ENCODE measurements at regions not wholly inside any gene's neighbourhood (a gene's known extent, or its start where the extent isn't known, plus 50 kb on each side); places are given as distances from the start of the nearest gene placed in this dataset.

GRCh38 chr22:48352086-48352911, 1475.4 kb downstream of the BRD1 start:
- DNase-seq (ENCODE audit: low spot score) = no peak

GRCh38 chr22:48351376-48352085, 1476.1 kb downstream of the BRD1 start:
- DNase-seq (ENCODE audit: low spot score) = no peak

- DNase-seq (ENCODE audit: low spot score) = no peak
These were observed 1477.2 kb downstream of the BRD1 start for GRCh38 chr22:48350456-48350855.

- DNase-seq (ENCODE audit: low spot score) = no peak
These were observed 1478.8 kb downstream of the BRD1 start for GRCh38 chr22:48348855-48349254.

DNA sequence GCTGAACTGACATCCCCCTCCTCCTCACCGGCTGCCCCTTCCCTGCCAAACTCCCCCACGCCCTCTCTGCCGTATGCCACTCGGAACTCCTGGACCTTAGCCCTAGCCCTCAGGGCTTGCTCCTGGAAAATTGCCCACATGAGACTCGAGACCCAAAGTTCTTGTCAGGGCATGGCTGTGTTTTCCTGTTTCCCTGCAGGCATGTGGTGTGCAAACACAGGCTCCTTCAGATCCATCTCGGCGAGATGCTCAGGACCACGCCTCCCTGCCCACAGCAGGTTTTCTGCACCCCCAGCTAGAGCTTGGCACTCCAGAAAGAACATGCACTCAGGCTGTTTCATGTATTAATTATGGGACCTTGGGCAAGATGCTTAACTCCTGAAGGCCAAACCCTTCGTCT, 1480.4 kb downstream of the BRD1 start:
- DNase-seq (ENCODE audit: low spot score) = no peak

DNA sequence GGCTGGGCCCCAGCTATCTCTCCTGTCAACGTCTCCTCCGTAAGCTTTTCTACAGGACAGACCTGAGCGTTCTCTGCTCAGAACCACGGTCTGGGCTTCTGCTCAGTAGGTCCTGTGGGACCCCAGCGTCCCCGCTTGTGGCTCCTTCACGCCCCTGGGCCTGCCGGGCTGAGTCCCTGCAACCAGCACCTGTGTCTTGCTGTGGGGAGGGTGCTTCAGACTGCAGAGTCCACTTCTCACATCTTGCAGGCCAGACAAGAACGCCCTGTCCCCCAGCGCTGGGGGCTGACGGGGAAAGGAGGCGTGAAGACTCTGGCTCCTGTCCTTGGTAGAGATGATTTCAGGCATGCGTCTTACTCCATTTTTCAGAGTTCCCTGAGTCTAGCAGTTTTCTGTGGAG, 1480.8 kb downstream of the BRD1 start:
- DNase-seq (ENCODE audit: low spot score) = no peak

DNA sequence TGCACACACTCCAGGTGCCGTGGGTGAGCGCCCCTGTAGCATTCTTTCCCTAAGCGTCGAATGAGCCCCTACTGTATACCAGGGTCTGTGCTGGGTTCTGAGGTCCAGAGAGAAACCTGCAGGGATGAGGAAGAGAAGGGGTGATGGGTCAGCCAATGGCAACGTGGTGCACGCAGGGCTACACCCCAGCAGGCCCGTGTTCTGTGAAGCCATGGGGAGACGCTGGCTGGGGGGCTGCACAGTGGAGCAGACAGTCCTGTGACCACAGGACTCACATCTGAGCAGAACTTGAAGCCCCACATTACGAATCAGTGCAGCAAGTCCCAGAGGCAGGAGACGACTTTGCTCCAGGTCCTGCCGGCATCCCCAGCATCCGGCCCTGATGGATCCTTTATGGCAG, 1481.4 kb downstream of the BRD1 start:
- no peak for DNase-seq (ENCODE audit: low spot score)

GRCh38 chr22:48345631-48346030, 1482.0 kb downstream of the BRD1 start:
- DNase-seq (ENCODE audit: low spot score) = no peak

- DNase-seq (ENCODE audit: low spot score) = no peak
These were observed 1484.2 kb downstream of the BRD1 start for GRCh38 chr22:48343461-48343860.

- DNase-seq (ENCODE audit: low spot score) = no peak
These were observed 1484.9 kb downstream of the BRD1 start for GRCh38 chr22:48342732-48343131.

- no peak for DNase-seq (ENCODE audit: low spot score)
These were observed 1485.7 kb downstream of the BRD1 start for GRCh38 chr22:48342016-48342415.

DNA sequence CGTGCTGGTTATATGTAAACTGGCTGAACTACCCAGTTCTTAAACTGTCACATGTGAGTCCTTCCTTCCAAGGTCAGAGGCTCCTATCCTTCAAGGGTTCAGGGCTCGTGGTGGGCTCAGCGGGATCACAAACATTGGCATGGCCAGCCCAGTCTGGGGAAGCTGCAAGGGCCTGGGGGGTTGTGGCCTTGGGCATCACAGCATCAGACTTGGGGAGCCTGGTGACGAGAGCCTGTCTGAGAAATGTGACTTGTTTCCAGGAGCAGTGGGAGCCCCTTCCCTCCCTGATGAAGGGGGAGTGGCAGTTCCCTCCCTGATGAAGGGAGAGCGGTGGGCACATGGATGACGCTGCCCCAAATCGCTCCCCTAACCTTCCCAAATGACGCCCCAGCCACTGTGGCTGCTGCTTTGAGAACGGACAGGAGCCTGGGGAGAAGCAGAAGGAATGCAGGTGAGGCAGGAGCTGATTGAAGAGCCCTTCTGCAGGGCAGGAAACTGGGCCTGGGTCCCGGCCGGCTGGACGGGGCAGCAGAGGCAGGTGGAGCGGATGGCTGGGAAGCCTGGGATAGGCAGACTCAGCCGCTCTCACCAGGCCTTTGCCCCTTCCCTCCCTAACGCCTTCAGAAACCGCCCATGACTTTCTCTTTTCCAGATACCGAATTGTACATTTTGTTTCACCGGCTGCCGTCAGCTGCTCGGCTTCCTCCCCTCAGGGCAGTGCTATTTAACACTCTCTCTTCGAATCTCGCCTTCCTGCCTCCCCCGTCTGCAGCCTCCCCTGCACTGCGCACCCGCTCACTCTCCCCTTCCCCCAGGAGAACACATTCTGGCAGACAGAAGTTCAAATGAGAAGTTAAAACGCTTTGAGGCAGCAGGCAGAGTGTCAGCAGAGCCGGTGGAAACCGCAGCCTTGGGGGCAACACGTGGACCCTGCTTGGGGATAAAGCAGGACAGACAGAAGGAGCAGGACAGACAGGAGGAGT, 1486.7 kb downstream of the BRD1 start:
- DNase-seq (ENCODE audit: low spot score) = no peak

GRCh38 chr22:48340191-48340590, 1487.5 kb downstream of the BRD1 start:
- no peak for DNase-seq (ENCODE audit: low spot score)

DNA sequence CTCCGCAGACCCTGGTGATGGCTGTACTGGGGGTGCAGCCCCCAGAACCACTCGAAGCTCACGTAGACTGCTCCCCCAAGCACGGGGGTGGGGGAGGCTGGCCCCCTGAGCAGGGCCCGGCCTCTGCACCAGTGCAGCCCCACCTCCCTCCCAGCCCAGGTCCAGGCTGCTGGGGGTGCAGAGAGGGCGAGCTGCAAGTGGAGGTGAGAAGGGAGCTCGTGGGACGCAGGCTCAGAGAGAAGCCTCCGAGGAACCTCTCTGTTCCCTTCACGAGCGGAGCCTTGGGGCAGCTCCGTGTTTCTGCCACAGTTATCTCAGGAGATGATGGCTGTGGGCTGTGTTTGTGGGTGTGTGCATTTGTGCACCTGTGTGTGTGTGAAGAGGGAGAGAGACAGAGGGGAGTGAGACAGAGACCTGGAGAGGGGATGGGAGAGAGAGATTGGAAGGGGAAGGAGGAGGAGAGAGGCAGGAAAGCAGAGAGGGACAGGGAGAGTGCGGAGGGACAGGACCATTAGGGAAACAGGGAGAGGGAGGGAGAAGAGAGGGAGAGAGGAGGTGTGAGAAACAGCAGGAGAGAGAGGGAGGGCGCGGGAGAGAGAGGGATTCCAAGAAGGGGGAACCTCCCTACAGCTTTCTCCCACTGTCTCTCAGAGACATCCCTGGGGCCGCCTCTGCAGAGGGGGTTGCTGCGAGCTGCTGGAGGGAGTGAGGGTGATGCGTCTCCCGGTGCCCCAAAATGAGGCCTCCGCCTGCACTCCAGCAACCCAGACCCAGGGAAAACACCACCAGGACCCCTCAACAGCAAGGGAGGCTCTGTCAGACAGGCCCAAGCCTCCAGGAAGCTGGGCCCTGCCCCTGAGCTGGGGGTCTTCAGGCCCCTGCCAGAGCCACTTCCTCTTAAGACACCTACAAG, 1488.6 kb downstream of the BRD1 start:
- no peak for DNase-seq (ENCODE audit: low spot score)

- DNase-seq (ENCODE audit: low spot score) = no peak
These were observed 1489.5 kb downstream of the BRD1 start for GRCh38 chr22:48337957-48338792.

DNA sequence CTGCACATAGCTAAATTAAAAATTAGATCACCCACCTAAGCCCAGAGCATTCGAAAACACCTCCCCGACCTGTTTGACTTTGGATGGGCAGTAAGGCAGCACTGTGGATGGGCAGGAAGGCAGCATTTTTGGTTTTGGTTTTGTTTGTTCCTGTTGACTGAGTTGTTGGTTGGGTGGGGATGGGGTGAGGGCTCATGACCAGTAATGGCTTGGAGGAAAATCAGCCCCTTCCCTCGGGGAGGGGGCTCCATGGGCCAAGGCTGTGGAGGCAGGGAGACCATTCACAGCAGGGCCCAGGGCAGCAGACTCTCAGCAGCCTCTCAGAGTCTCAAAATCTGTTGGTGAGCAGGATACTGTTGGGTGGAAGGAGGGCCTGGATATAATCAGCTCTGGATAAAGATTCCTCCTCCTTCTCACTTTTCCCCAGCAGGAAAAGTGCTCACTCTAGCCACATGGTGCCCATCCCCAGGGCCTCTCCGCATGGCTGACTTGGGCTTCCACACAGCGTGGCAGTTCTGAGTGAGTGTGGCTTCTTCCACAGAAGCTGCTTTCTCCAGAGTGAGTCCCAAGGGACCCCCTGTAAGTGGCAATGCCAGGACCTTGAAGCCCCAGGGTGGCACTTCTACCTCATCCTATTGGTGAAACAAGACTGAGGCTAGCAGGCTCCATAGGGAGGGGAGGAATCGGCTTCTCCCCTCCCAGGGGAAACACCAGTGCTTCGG, 1491.2 kb downstream of the BRD1 start:
- no peak for DNase-seq (ENCODE audit: low spot score)

- no peak for DNase-seq (ENCODE audit: low spot score)
These were observed 1492.1 kb downstream of the BRD1 start for GRCh38 chr22:48335442-48336139.

DNA sequence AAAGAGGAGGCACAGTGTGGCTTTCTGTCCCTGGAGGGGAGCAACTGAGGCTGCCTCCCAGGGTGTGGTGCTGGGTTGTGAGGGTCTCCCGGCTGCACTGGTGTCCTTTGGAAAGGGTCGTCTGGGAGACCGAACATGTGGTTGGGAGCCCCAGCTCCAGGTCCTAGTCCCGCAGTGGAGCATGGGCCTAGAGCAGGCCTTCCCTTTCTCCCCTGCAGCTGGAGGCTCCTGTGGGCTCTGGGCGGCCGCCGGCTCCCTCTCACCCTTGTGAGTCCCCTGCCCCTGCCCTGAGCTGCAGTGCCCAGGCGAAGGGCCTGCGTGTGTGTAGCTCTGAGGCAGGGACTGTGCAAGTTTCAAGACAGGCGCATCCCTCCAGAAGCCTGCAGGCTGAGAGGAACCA, 1492.7 kb downstream of the BRD1 start:
- no peak for DNase-seq (ENCODE audit: low spot score)

Data from HT-29 (cell line).